HG03442 (cell line): ENCODE measurements at regions not wholly inside any gene's neighbourhood (a gene's known extent, or its start where the extent isn't known, plus 50 kb on each side); places are given as distances from the start of the nearest gene placed in this dataset.
"Not testable (repeated sequence)": the region's sequence is repeated elsewhere in the genome, so short reads cannot be mapped to it uniquely, and the experiment has no call there.

Experiments
- ATAC-seq: cut with Tn5 transposase; IDR thresholded peaks from one replicate; pipeline ENCODE4 v1.9.1; 2021; ENCODE audit warnings: mild to moderate bottlenecking, moderate library complexity; ENCODE audit not compliant: unreplicated experiment

DNA sequence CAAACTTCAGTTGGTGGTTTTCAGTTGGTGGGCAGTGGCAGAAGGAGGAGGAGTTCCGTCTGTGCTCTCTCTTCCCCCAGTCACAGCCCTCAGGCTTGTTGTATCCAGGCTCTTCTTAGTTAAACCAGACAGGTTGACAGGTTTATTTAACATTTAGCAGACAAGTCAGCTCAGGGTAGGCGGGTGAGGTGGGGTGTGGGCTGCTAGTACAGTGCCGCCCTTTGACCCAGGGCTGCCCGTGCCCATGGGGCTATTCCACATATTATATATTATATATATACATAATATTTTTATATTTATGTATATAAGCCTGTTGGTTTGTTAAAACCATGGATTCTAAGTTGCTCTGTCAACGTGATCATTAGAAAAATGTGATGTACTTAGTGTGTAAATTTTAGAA is 1740.6 kb upstream of the DEFB115 start:
- ATAC-seq, result not testable (repeated sequence)

DNA sequence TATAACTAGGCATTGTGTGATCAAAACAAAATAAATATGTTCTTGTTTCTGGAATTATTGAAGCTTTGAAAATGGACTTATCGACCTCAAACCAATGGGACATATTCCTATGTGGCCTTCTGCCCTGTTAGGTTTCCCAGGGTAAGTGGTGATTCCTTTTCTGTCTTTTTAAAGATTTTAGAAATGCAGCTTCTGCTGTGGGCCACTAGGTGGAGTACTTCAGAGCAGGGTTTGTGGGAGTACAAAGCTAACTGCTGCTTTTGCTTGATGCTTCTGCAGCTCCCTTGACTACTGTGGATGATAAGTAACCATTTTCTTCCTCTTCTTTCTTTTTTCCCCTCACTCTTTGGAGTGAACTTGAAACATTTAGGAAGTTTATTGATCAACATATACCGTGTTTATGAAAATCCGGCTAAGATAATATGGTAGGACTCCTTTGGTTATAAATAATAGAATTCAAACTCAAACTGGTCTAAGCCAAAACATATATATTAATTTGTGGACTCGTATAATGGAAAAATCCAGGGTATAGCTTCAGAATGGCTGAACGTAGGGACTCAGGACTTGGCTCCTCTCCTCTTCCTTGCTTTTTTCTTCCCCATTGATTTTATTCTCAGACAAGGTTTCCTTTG is 1737.7 kb upstream of the DEFB115 start:
- ATAC-seq, result not testable (repeated sequence)

DNA sequence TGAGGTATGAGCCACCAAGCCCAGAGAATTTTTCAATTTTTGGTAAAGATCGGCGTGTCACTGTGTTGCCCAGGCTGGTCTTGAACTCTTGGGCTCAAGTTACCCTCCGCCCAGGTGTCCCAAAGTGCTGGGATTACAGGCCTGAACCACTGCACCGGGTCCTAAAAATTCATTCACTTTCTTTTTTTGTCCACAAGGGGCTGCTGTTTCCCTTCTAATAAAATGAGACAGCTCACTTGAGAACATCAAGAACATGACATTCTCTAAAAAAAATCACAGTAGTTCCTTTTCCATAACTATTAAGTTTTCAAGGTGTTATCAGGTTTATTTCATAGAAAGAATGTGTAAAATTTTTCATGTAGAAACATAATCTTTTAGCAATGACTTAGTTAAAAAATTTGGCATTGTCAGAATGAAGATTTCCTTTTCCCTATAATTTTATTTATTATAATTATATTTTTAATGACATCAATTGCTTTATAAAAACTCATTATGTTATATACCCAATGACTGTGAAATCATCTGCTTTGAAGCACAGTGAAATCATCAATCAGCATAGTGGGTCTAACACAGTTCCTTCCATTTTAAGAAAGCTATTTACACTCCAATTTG is 1723.8 kb upstream of the DEFB115 start:
- not testable (repeated sequence) for ATAC-seq

DNA sequence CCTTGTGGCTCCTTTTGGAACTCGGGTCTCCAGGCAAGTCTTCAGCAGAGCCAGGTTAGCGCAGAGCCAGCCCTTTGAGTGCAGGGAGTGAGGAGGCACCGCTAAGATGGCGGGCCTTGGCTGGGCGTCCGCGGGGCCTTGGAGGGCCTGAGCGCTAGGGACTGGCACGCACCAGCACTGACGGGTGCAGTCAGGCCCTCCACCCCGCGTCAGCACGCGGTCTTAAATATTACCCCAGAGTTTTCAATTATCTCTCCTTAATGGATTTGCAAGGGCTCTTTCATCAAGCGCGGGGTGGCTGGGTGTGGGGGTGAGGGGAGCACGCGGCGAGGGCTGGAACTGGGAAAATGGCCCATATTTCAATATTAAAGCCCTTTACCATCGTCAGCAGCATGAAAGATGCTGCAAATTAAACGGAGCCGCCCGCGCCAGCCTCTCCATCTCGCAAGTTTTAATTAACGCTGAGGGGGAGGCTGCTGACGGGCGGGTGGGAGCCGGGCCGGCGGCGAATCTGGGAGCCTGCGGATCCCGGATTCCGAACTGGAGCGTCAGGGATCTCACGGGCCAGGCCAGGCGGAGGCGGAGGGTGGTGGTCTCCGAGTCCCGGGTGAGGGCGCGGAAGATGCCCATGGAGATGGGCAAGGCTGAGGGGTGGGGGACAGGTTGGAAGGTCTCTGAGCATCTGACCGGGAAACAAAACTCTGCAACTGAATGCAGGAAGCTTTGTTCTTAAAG is 1690.4 kb upstream of the DEFB115 start:
- not testable (repeated sequence) for ATAC-seq

DNA sequence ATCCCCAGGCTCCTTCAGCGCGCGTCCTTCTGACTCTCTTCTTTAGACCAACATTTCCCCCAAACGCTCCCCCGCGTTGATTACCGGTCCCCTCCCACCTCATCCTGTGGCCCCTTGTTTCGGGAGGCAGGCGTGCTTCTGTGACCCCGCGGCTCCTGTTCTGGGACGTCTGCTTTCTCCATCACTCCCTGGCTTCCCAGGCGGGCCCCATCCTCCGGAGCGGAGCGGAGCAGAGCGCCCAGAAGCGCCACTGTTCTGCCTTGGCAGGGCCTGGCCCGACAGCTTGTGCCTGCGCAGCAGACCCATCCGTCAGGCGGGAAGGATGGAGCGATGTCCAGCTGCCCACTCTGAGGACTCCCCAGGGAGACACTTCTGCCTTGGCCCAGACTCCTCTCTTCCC is 1689.8 kb upstream of the DEFB115 start:
- ATAC-seq, result not testable (repeated sequence)

DNA sequence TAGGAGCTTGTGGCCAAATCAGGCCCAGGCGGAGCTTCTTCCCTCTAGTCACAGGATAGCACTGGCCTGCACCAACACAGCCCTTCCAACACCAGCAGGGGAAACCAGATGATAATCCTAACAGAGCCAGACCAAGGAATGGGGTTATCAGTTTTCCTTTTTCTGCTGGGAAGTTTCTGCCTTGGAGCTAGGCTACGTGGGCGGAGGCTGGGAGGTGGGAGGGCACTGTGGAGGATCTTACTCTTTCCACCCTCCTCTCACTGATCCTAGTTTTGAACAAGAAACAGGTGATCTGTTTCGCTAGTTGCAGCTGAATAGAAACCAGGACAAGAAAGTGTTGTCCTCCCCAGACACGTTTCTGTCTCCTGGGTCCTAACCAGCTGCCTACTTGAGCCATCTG is 1687.3 kb upstream of the DEFB115 start:
- ATAC-seq, result not testable (repeated sequence)

DNA sequence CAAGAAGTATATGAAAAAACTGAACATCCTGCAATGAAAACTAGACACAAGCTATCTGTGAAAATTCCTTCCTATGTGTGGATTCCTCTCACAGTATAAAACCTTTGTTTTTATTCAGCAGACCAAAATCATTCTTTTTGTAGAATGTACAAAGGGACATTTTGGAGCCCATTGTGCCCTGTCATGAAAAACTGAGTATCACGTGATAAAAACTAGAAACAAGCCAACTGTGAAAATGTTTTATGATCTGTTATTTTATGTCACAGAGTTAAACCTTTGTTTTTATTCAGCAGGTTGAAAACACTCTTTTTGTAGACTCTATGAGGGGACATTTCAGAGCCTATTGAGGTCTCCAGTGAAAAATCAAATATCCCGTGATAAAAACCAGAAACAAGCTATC is 1667.9 kb upstream of the DEFB115 start:
- not testable (repeated sequence) for ATAC-seq

DNA sequence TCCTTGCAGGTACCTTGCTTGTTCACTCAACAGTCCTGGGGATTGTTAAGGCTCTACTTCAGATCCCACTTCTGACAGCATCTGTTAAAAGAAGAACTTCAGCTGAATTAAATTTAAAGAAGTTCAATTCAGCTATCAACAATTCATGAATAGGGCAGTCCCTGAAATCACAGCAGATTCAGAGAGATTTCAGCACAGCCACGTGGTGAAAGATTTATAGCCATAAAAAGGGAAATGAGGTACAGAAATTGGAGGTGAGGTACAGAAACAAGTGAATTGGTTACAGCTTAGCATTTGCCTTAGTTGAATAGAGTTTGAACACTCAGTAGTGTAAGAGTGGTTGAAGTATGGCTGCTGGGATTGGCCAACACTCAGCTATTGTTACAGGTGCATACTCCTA is 1653.3 kb upstream of the DEFB115 start:
- not testable (repeated sequence) for ATAC-seq

DNA sequence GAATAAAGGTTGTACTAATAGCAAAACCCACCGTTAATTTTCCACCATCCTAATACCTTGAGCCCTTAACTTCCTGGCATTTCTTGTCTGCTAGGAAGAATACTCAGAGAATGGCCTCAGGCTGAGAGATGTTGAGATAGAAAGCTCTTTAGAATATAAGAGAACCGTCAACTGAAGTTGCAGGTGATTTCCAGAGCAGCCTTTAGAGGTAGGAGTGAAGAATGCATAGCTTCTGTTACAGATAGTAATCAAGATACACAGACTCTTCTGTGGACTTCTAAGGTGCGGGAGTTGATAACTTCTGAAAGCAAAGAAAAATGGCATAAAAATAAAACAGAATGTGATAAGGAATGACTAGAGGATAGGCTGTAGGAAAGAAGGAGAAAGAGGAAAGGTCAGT is 1651.3 kb upstream of the DEFB115 start:
- ATAC-seq, result not testable (repeated sequence)

DNA sequence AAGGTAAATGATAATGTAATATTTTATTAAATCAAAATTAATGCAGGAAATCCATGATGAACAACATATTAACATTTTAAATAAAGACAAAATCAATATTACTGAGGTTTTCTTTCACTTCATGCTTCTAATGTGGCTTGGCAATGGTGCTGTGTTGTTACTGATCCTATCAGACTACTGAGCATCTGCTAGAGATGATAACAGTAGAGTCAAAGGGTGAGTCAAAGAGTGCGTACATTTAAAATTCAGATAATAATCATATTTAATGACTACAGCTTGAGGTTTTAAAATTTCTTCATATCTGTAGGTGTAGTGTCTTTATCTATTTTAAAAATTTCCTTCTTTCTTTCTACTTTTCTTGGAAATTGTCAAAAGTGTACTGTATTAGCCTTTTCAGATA is 1628.1 kb upstream of the DEFB115 start:
- ATAC-seq, result not testable (repeated sequence)
